ENCODE measurements at regions not wholly inside any gene's neighbourhood (a gene's known extent, or its start where the extent isn't known, plus 50 kb on each side); places are given as distances from the start of the nearest gene placed in this dataset.

DNA sequence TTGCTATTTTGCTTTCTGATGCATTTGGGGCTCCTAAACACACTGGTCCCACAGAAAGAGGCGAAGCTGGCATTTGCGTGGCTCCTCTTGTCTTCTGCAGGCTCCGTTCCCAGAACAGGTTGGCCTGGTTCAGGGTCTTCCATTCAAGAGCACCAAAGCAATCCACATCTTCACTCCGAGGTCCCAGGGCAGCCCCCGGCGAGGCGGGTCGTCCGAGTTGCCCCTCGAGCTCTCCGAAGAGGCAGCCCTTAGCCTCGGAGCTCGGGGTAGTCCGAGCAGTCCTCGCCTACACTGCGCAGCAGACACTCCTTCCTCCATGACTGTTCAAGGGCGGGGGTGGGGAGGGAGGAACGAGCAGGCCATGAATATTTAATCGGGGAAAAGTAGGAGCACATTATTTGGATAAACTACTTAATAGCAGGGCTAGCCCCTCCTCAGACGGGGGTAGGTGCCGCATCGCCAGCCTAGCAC, 321.3 kb downstream of the BLID start:
- DNase-seq (ENCODE audit: low spot score), result no peak

DNA sequence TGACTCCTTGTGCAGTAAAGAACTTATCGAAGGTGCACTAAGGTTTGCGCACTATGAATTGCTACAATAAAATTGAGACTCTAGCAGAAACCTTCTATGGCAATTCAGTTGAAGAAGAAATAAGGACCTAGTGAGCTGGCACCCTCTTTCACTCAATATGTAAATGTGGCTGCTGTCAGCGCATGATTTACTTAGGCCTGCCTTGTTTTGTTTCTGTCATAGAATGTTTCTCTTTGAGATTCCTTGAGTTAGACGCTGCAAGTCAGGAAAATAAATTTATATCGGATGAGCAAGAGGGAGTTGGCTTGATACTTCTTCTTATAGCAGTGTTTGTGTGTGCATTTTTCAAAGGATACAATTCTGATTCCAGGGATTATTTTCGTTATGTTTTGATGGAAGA, 322.1 kb downstream of the BLID start:
- no peak for DNase-seq (ENCODE audit: low spot score)

DNA sequence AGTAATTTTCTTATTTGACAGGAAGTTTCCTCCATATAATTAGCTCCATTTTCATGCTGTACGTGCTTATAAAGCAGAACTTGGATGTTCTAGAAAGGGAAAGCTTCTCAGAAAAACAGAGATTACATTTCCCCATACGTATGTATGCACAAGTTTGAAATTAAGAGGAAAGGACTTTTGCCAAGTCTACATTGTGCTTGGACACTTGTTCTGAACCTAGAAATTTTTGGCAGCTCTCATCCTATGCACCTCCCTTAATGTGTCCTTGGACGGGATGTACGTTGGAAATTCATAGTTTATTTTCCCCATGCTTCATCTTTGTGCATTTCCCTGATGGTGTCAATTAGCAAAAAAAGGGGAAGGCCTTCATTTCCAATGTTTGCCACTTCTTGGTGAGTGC, 322.7 kb downstream of the BLID start:
- no peak for DNase-seq (ENCODE audit: low spot score)

DNA sequence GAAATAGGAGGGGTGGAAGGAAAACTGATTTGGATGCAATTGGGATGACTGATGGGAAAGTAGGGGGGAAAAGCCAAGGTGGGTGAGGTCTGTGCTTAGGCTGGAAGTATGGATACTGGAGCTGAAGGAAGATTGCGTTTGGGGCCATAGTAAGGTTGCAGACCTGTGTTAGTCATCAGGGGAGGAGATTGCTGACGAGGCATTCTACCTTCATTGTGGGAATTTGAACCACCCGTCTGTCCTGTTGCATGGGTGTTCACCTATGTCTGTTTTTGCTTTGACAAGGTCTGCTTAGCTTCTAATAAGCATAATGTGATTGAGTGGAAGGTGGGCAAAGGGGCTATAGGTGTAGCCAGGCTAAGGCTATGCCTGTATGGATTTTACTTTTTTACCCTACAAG, 323.8 kb downstream of the BLID start:
- no peak for DNase-seq (ENCODE audit: low spot score)

DNA sequence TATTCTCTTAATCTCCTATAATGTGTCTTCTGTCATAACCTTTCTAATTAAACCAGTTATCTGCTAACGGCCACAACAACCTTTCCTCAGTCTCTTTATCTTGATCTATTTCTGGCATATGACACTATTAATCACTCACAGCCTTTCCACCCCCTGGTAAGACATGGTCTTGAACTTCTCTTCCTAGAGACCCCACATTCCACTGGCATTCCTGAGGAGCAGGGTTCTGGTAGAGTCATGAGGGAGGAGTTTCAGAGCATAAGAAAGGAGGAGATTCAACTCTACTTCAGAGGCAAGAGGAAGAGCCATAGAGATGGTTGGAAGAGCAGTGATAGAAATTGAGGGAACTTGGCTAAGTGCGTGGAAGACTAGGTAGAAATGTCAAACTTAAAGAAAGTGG, 325.6 kb downstream of the BLID start:
- DNase-seq (ENCODE audit: low spot score), result no peak

DNA sequence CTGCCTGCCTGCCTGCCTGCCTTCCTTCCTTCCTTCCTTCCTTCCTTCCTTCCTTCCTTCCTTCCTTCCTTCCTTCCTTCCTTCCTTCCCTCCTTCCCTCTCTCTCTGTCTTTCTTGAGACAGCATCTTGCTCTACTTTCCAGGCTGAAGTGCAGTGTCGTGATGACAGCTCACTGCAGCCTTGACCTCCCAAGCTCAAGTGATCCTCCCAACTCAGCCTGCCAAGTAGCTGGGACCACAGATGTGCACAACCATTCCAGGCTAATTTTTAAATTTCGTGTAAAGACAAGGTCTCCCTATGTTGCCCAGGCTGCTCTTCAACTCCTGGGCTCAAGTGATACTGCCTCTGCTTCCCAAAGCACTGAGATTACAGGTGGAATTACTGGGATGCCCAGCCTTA, 328.2 kb upstream of the SORL1-AS1 start:
- DNase-seq (ENCODE audit: low spot score), result no peak

DNA sequence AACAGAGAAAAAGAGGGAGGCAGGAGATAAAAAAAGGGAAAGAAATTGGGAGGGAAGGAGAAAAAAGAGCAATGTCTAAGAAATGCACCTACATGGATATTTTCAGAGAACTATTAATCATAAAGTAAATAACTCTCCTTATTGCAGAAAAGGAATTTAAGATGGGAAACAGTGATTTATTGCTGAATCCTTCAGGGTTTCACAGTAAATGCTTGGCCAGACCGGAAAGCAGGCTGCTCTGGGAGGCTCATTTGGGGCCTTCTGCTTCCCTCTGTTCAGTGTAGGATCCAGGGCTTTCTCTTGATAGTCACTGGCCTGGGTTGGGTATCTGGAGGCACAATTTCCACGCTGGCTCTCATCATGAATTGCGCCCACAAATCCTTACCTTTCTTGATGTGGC, 324.3 kb upstream of the SORL1-AS1 start:
- no peak for DNase-seq (ENCODE audit: low spot score)

DNA sequence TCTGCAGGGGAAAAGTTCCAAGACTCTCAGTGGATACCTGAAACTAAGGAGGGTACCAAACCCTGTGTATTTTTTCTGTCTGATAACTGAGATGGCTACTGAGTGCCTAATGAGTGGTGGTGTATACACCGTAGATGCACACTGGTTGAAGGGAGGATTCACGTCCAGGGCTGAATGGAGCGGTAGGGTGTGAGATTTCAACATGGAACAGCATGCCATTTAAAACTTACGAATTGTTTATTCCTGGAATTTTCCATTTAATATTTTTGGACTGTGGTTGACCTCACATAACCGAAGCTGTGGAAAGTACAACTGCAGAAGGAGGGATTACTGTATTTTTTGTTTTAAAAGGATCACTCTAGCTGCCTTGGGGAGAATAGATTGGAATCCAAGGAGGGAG, 322.5 kb upstream of the SORL1-AS1 start:
- no peak for DNase-seq (ENCODE audit: low spot score)

DNA sequence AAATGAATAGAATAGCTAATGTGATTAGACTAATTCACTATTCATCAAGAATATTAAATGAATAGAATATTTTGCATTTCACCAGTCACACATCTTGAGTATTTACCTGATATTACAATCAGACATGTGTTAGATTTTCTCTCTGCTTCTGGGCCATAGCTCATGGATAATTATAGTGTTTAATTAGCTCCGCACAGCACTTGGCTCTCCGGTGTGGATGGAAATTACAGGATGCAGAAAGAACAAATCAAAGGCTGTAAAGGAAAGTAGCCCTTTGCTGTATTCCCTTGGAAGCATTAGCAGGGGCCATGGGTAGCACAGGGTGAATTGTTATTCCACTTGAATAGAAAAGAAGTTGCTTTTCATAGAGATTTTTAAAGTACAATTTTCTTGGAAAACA, 320.3 kb upstream of the SORL1-AS1 start:
- DNase-seq (ENCODE audit: low spot score), result no peak

DNA sequence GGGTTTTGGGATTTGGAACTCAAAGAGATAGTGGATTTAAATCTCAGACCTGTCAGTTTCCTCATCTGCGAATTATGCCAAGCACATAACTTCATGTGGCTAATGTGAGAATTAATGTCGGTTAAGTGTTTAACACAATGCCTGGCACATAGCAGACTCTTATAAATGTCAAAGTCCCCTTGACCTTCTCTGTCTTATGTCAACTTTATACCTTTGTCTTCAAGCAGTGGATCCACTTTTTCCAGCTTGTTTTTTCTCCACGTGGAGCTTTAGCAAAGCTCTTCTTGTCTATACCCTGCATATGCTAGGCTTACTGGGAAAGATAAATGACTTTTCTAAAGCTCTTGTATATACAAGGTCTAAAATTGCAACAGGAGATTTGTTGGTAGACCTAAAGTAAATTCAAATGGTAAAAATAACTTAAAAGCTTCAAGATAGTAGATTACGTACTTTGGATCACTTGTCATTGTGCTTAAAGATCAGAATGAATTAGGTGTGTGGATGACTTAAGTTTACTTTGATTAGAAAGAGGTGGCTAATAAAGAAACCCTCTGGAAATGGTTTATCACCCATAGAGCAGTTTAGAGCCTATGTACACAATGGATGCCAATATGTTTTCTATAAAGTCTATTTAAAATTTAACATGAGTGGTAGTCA, 318.3 kb upstream of the SORL1-AS1 start:
- DNase-seq (ENCODE audit: low spot score), result no peak

DNA sequence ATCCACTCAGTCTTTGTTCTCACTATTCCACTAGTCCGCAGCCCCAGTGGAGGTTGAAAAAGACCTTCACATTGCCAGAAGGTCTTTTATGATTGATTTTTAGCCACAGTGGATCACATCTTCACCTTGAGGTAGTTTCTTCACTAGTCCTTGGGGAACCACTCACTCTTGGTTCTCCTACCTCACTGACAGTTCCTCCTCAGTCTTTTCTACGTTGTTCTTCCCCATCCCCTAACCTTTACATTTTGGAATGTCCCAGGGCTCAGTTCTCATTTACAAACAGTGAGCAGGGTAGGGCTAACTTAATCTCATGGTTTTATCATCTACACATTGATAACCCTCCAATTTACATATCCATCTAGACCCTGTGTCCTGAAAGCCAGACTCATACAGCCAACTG, 316.4 kb upstream of the SORL1-AS1 start:
- DNase-seq (ENCODE audit: low spot score), result no peak

DNA sequence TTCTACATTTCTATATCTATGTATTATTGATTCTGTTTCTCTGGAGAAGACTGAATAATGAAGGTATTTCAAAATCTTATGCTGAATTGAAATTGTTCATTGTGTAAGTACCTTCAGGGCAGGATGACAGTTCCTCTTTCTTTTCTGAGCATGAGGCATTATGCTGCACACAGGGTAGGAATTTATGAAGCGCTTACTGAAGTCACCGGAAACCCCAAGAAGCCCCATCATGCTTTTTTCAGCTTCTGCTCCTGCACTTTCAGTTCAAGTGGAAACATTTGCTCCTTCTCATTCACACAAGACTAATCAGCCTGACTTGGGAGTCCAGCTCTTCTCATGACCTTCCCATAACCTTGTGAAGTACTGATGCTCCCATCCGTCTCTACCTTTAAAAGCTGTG, 314.7 kb upstream of the SORL1-AS1 start:
- DNase-seq (ENCODE audit: low spot score), result no peak

DNA sequence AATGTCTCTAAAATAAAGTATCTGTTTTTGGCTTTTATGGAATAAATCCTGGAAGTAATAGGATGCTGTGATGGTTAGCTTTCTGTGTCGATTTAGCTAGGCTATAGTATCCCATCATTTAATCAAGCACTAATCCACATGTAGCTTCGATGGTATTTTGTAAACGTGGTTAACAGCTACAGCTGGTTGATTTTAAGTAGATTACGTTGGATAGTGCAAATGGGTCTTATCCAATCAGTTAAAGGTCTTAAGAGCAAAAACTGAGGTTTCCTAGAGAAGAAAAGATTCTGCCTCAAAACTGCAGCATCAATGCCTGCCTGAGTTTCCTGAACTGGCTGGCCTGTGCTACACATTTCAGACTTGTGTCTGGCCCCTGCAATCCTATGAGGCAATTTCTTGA, 314.2 kb upstream of the SORL1-AS1 start:
- no peak for DNase-seq (ENCODE audit: low spot score)

DNA sequence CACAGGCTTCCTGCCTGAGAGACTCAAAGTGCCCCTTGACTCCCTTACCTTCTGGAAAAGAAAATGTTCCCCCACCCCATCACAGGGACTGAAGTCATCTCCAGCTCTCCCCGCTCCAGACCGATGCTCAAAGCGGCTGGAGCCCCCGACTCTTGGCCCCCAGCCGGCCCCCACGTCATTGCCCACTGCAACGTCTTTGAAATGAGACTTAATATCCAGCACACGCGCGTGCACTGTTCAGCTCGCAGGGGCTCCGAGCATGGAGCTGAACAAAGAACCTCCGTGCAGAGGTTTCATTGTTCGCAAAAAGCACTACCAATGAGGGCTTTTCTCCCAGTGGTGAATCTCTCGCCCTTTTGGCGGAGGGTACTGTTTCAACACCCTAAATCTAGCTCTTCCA, 313.4 kb upstream of the SORL1-AS1 start:
- DNase-seq (ENCODE audit: low spot score), result no peak

DNA sequence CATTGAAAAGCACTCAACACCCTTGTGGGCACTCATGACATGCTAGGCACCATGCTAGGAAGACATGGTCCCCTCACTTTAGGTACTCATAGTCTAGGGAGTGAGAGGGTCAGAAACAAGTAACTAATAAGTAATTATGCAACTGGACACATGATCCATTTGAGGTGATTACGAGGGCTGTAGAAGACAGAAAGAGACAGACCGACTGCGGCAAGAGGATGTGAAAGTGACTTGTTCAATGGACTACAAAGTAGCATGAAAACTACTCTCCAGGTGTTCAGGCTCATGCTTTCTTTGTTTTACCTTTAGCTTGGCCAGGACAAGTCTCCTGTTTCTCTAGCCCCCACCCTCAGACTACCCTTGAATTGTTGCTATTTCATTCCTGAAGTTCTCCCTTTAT, 310.8 kb upstream of the SORL1-AS1 start:
- no peak for DNase-seq (ENCODE audit: low spot score)

DNA sequence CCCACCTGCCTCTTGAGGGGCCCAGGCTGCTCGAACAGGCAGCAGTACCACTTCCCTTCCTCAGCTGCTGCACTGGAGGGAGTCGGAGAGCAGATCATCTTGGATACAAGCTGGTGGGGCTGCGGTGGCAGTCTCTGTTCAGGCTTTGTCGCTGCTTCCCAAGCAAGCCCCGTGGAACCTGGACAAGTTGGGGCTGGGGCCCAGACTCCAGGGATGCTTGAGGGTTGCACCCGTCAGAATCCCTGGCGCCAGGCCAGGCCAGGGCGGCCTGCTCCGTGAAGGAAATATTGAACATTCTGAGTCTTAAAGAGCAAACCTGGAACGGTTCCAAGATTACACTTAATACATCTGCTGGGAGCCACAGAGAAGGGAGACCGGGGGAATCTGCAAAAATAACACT, 310.1 kb upstream of the SORL1-AS1 start:
- no peak for DNase-seq (ENCODE audit: low spot score)

DNA sequence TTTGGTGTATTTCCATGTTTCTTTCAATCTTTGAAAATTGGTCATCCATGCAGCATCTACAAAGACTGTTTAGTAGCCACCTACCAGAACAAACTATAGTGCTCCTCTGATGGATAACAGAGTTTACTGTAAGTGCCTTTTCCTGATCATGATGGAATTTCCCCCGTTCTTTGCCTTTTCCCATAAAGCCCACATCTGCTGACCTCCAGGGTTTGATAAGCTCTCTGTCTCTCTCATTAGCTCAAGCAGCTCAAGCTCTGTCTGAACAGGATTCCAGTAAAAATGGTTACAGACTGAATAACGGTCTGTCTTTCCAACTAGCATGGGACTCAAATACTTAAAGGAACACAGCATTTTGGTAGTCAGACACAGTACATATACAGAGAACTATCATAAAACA, 308.4 kb upstream of the SORL1-AS1 start:
- no peak for DNase-seq (ENCODE audit: low spot score)

DNA sequence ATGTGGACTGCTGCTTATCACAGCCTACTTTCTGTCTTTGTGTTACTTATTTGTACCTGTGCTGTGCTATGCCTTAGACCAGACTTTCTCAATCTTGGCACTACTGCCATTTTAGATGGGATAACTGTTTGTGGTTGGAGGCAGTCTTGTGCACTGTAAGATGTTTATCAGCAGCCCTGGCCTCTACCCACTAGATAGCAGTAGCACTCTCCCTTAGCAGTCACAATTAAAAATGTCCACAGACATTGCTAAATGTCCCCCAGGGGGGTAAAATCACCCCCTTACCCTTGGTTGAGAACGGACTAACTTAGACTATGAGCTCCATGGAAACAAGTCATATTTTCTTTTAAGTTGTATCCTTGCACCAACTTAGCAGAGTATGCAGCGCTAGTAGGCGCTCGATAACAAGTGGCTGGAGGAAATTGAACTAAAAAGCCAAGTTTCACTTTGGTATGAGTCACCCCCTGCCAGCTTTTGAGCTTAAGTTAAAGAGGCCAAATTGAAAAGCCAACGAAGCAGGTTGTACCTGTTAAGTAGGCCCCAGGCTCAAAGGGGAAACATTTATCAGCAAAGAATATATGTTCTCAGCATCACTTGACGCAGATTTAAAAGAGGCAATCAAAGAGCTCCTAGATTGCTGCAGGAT, 304.8 kb upstream of the SORL1-AS1 start:
- no peak for DNase-seq (ENCODE audit: low spot score)

DNA sequence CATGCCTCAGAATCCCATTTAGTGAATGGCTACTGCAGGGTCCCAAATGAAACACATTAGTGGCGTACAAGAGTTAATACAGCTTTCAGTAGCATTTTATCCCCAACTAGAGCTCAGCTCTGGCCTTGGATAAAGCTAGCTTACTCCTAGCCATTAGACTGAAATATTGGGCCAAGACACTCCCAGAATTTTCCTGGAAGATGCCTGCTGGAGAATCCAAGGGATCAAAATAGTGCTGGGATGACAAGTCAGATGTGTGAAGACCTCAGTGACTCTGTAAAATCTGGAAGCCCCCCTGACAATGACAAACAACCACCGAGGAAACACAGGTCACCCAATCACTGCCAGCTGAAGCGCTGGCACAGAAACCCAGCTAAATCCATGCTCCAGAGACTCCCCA, 303.1 kb upstream of the SORL1-AS1 start:
- DNase-seq (ENCODE audit: low spot score), result no peak

DNA sequence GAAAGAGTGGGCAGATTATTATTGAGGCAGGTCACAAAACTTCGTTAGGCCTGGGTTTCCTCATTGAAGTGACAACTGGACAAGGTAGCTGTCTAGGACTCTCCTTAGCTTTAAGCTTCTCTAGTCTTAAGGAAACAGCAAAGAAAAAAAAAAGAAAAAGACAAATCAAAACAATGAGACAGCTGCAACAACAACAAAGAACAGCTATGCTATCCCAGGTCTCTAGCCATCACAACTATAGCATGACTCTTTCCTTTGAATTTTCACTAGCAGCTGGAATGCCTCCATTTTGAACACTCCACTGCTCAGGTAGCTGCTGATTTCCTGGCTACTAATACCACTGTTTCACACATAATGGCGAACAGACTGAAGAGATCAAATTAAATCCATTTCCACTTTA, 302.4 kb upstream of the SORL1-AS1 start:
- DNase-seq (ENCODE audit: low spot score), result no peak

DNA sequence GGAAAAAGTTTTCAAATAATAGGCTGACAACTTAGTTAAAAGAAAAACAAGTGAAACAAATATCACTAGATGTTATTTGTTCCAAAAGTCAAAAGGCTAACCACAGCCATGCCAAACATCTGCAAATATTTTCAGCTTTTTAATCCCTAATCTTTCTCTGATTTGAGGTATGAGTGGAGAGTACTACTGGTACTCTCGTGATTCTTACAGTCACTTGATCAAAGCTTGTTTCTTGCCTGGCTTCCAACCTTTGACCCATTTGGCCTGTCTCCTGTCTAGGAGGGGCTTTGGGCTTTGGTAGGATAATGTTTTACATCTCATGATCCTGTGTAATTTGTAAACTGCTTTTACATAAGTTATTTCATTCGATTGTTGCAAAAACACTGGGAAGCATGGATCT, 301.8 kb upstream of the SORL1-AS1 start:
- no peak for DNase-seq (ENCODE audit: low spot score)

DNA sequence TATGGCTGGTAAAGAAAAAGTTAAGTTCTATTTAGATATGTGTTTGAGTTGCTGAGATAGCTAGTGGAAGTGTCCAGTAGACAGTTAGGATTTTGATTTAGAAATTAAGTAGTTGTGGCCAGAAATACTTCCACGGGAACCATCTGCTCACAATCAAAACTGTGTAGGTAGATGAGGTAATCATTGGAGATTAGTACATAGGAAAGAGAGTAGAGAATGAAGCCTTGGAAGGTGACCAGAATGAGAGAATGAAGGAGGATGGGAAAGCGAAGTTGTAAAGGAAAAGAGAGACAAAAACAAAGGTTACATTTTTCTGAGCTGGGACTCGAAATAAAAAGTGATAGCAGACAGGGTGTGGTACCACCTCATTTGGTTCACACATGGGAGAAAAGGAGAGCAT, 296.9 kb upstream of the SORL1-AS1 start:
- DNase-seq (ENCODE audit: low spot score), result no peak

DNA sequence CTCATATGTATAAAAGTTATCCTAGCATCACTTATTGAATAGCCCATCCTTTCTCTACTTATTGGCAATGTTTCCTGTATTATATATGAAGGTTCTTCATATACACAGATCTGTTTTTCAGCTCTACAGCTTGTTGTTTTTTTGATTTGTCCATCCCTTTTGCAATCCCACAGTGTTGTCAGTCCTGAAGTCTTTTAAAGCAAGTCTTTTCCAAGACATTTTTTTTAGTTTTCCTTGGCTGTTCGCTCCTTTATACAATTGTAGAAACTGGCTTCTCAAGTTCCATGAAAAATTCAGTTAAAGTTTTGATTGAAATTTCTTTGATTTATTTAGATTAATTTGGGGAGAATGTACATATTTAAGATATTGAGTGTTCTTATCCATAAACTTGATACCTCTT, 295.3 kb upstream of the SORL1-AS1 start:
- no peak for DNase-seq (ENCODE audit: low spot score)

DNA sequence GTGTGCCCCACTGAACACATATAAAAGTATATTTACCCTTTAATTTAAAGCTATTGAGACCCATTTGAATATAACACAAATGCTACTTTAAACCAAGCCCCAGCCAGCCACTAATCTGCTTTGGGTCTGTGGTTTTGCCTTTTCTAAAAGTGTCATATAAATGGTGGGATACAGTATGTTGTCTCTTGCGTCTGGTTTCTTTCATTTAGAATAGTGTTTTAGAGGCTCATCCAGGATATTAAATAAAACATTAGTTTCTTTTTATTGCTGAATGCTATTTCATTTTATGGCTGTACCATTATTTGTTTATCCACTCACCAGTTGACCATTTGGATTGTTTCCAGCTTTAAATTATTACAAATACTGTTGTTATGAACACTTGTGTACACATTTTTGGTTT, 290.5 kb upstream of the SORL1-AS1 start:
- DNase-seq (ENCODE audit: low spot score), result no peak
